Keratinocyte (primary cell): ENCODE measurements at regions not wholly inside any gene's neighbourhood (a gene's known extent, or its start where the extent isn't known, plus 50 kb on each side); places are given as distances from the start of the nearest gene placed in this dataset.

ENCODE experiments used
- CTCF ChIP-seq, 3 experiments: IDR thresholded peaks in 1 of 3; conservative IDR thresholded peaks in 1 of 3; optimal IDR thresholded peaks in 1 of 3; 2 replicates in 2 of 3; 3 replicates in 1 of 3; pipeline versions ENCODE3 to v1.5.1; 2011; ENCODE audit warnings: low read length in 3 of 3, mild to moderate bottlenecking in 3 of 3, moderate library complexity in 2 of 3, control low read depth in 1 of 3, inconsistent platforms in 1 of 3; ENCODE audit not compliant: insufficient read depth in 2 of 3; ENCODE audit errors: extremely low read depth in 1 of 3
- EZH2 ChIP-seq: IDR thresholded peaks from one replicate; pipeline ENCODE4 v1.6.1; 2012; ENCODE audit warnings: inconsistent platforms, mild to moderate bottlenecking, low read length, moderate library complexity

DNA sequence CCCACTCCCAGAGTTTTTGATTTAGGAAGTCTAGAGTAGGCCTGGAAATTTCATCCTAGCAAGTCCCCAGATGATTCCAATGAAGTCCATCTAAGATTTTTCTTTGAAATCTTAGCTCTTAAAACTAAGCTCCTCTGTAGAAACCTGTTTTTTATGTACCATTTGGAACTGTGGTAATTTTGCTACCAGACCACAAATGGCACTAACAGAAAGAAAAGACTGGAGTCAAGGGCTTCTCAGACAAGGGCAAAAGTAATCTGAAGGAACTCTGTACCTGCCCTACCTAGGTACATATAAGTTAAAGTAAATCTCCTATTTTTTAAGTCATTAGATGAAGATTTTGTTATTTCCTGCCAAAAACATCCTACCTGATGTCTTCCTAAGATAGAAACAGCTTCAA, 155.0 kb upstream of the HTR1E start:
- no peak for TF ChIP-seq CTCF (optimal IDR thresholded peaks at IDR 0.05 in 1 of 3, IDR thresholded peaks at IDR 0.05 in 1 of 3, conservative IDR thresholded peaks at IDR 0.05 in 1 of 3; ENCODE audit: extremely low read depth in 1 of 3, insufficient read depth in 2 of 3, low read length in 3 of 3)
- no peak for TF ChIP-seq EZH2
